BLaER1 treated with 17β-estradiol and CSF1 and Interleukin-3, amounts not matched to agents 10 nM and 100 nM (cell line): ENCODE measurements at regions not wholly inside any gene's neighbourhood (a gene's known extent, or its start where the extent isn't known, plus 50 kb on each side); places are given as distances from the start of the nearest gene placed in this dataset.
"Not testable (repeated sequence)": the region's sequence is repeated elsewhere in the genome, so short reads cannot be mapped to it uniquely, and the experiment has no call there.

ENCODE experiments used
- H3K27ac ChIP-seq, 11 experiments: shearing (Covaris generic); formaldehyde crosslinking; 2 replicates each; pipeline ENCODE4 v1.8.1; 2022
- H3K27me3 ChIP-seq, 11 experiments: shearing (Covaris generic); formaldehyde crosslinking; 2 replicates each; pipeline ENCODE4 v1.8.1; 2022
- H3K36me3 ChIP-seq, 11 experiments: shearing (Covaris generic); formaldehyde crosslinking; 2 replicates each; pipeline ENCODE4 v1.8.1; 2022
- H3K4me1 ChIP-seq, 10 experiments: shearing (Covaris generic); formaldehyde crosslinking; 2 replicates each; pipeline ENCODE4 v1.8.1; 2022
- H3K4me2 ChIP-seq, 11 experiments: shearing (Covaris generic); formaldehyde crosslinking; 2 replicates each; pipeline ENCODE4 v1.8.1; 2022
- H3K4me3 ChIP-seq, 10 experiments: shearing (Covaris generic); formaldehyde crosslinking; 2 replicates each; pipeline ENCODE4 v1.8.1; 2022
- H3K9ac ChIP-seq, 11 experiments: shearing (Covaris generic); formaldehyde crosslinking; 2 replicates each; pipeline ENCODE4 v1.8.1; 2022
- H3K9me3 ChIP-seq, 11 experiments: shearing (Covaris generic); formaldehyde crosslinking; replicated peaks in 1 of 11; 2 replicates each; pipeline ENCODE4 v1.8.1; 2022
- H4K20me1 ChIP-seq, 11 experiments: shearing (Covaris generic); formaldehyde crosslinking; 2 replicates each; pipeline ENCODE4 v1.8.1; 2022
- Cebpa-rat ChIP-seq, 11 experiments: shearing (Covaris generic); IDR thresholded peaks; 2 replicates each; pipeline ENCODE4 v1.8.1; 2022

DNA sequence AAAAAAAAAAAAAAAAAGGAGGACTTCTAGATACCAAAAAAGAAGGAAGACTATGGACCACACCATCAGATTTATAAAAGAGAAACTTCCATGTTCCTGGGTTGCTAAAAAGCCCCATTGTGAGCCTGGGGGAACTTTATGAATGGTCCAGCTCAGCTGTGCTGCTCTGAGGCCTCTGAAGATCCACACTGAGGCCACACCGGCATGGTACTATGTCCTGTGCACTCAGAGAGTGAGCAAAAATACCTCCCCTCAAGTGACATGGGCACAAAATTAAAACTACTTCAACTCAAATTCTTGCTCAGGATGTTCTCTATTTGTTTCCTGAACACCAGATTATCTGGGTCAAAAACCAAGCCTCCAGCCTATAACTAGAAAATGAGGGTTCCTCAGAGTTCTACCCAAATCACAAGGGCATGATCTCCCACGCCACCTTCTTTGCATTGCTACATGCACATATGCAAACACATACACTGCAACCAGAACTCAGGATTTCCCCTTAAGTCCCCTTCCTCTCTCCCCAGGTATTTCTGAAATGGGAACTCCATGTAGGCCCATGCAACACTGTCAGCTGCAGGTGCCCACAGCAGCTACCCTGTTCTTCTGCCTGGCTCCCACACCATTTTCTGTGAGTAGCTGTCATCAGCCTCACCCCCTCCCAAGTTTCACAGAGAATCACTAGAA, 94.4 kb downstream of the SH3GLB1 start:
- Histone ChIP-seq H3K9me3 (peaks cover 10 to 22% (median 16%) of the 10 kb centered on the region in 11 experiments; a peak in 19 of 22 replicates), H3K4me2 (peak overlapping the region in 3 of 11 experiments; percentile 32 to 57 (median 49); a peak in 4 of 22 replicates), H3K4me1 (peaks cover 0 to 60% (median 0%) of the 10 kb centered on the region in 10 experiments; a peak in 8 of 20 replicates), H3K4me3 (no peak overlapping the region), H3K36me3 (no peaks in the 10 kb centered on the region), H3K9ac (no peak overlapping the region), H4K20me1 (no peaks in the 10 kb centered on the region), H3K27me3 (no peaks in the 10 kb centered on the region), H3K27ac (peak overlapping the region in 1 of 11 experiments; percentile 50; a peak in 3 of 22 replicates)
- TF ChIP-seq Cebpa-rat (IDR thresholded peaks at IDR 0.05) = no peak

DNA sequence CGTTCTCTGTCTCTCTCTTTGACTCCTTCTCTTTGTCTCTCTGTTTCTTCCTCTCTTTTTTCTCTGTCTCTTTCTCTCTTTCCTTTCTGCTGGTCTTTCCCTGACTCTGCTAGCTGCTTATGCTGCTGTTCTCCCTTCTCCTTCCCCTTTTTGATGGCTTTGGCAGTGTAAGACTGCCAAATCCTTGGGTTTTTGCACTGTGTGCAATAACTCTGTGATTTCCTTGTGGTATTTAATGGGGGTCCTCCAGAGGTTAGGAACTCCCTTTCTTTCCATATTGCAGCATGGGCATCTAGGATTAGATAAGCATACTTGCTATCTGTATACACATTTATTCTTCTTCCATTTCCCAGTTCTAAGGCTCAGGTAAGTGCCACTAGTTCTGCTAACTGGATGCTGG, 99.3 kb downstream of the SH3GLB1 start:
- H3K4me2 ChIP-seq = peak overlapping the region in 2 of 11 experiments; percentile 50 to 66; a peak in 5 of 22 replicates
- not testable (repeated sequence) for H4K20me1 ChIP-seq, H3K4me3 ChIP-seq, H3K27me3 ChIP-seq, H3K9ac ChIP-seq, H3K36me3 ChIP-seq
- peaks cover 10 to 29% (median 18%) of the 10 kb centered on the region in 11 experiments; a peak in 20 of 22 replicates for H3K9me3 ChIP-seq
- H3K4me1 ChIP-seq = peaks cover 0 to 31% (median 0%) of the 10 kb centered on the region in 10 experiments; a peak in 5 of 20 replicates
- H3K27ac ChIP-seq = peak overlapping the region in 3 of 11 experiments; percentile 11 to 27 (median 16); a peak in 2 of 22 replicates

DNA sequence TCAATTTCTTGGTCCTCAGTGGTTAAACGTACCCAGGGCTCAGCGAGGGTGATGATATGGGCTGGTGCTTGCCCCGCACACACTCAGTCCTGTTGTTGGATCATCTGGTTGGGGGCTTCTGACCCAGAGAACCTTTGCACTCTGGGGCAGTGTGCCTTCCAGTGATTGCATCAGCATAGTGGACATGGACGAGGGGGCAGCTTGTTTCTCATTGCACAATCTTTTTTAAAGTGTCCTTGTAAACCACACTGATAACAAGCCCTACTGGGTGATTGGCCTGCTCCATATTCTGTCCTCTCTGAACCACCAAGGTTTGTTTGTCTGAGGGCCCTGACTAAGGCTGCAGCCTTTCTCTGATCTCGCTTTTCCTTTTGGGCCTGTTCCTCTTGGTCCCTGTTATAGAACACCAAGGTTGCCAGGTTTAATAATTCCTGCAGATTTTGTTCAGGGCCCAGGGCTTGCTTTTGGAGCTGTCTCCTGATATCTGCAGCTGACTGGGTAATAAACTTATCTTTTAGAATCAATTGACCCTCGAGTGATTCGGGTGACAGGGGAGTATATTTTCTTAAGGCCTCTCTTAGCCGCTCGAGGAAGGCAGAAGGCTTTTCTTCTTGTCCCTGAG, 101.6 kb downstream of the SH3GLB1 start:
- not testable (repeated sequence) for H3K4me2 ChIP-seq, H3K36me3 ChIP-seq, H3K27me3 ChIP-seq, H3K27ac ChIP-seq, H3K4me3 ChIP-seq, H4K20me1 ChIP-seq, H3K9ac ChIP-seq
- peak in 1 of 11 experiments; percentile 36; a peak in 1 of 22 replicates for TF ChIP-seq Cebpa-rat (IDR thresholded peaks at IDR 0.05)
- Histone ChIP-seq H3K9me3 (peaks cover 10 to 35% (median 19%) of the 10 kb centered on the region in 11 experiments; a peak in 20 of 22 replicates), H3K4me1 (peaks cover 0 to 23% (median 0%) of the 10 kb centered on the region in 10 experiments; a peak in 5 of 20 replicates)

DNA sequence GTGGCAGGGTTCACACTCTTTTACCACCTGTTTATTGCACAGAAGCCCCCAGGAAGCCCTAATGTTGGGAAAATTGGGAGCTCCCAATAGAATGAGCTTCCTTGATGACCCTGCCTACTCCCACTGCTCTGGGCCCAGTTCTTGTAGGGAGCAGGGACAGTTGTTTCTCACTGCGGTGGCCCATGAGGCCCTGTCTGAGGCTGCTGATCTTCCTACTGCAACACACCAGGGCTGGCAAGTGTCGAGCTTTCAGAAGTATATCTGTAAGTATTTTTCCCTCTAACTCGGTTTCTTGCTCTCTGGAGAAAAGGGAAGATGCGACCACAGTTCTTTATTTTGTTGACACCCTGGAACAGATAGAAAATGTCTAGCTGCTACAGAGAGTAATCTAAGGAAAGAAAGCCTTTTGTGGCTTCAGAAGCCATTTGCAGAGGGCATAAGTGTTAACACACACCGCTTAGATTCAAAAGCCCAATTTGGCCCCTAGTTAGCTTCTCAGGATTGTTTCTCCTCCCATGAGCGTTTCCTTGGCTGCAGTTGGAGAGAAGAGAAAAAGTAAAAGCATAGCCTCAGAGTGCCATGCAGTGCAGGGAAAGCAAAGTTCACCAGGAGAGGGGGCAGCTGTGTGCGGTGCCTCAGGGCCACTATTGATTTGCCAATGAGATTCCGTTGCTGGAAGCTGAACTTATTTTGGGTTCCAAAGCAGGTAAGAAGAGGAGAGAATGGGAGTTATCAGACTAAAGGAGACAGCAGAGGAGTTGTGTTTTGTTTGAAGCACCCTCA, 102.6 kb downstream of the SELENOF start:
- H3K4me3 ChIP-seq = no peak overlapping the region
- no peak for TF ChIP-seq Cebpa-rat (IDR thresholded peaks at IDR 0.05)
- H3K27me3 ChIP-seq = no peaks in the 10 kb centered on the region
- no peak overlapping the region for H3K9ac ChIP-seq
- peaks cover 0 to 8% (median 0%) of the 10 kb centered on the region in 10 experiments; a peak in 2 of 20 replicates for H3K4me1 ChIP-seq
- H4K20me1 ChIP-seq = no peaks in the 10 kb centered on the region
- H3K9me3 ChIP-seq = peaks cover 0 to 22% (median 5%) of the 10 kb centered on the region in 11 experiments; a peak in 6 of 22 replicates
- no peaks in the 10 kb centered on the region for H3K36me3 ChIP-seq
- H3K4me2 ChIP-seq = no peak overlapping the region
- H3K27ac ChIP-seq = no peak overlapping the region

DNA sequence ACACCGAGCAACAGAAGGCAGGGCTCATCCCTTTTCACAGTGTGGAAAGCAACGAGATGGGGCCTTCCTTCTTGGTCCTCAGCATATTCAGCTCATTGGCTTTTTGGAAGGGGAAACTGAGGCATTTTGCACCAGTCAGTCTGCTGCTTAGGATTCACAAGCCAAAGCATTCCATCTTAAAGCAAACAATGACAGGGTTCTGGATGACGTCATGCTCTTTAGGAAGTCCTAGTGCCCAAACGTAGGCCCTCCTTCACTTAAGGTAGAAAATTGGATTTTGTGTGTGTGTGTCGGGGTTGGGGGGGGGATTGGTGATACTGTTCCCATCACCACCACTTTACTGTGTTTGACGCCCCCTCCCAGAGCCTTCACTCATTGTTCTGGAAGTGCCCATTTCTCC, 101.6 kb downstream of the SELENOF start:
- no peaks in the 10 kb centered on the region for H4K20me1 ChIP-seq
- TF ChIP-seq Cebpa-rat (IDR thresholded peaks at IDR 0.05) = no peak
- no peaks in the 10 kb centered on the region for H3K36me3 ChIP-seq

More for the DNA sequence above, 101.6 kb downstream of the SELENOF start:
- Histone ChIP-seq H3K4me3 (no peak overlapping the region), H3K27me3 (no peaks in the 10 kb centered on the region), H3K4me2 (no peak overlapping the region), H3K4me1 (peaks cover 0 to 13% (median 0%) of the 10 kb centered on the region in 10 experiments; a peak in 3 of 20 replicates), H3K27ac (no peak overlapping the region), H3K9ac (no peak overlapping the region), H3K9me3 (peaks cover 0 to 21% (median 5%) of the 10 kb centered on the region in 11 experiments; a peak in 6 of 22 replicates)
